RWPE1 (cell line): ENCODE measurements at regions not wholly inside any gene's neighbourhood (a gene's known extent, or its start where the extent isn't known, plus 50 kb on each side); places are given as distances from the start of the nearest gene placed in this dataset.

ENCODE experiments used
- CTCF ChIA-PET: fragments of 350-600 bp; sonication (Branson Sonifier 250); formaldehyde crosslinking; extraction: SDS; loops from one replicate; lab custom pipeline; 2021; lab: Yijun Ruan, JAX
- POLR2A ChIA-PET: fragments of 400-600 bp; formaldehyde crosslinking; extraction: SDS; loops from one replicate; lab custom pipeline; 2020; ENCODE audit warnings: antibody characterized with exemption; ENCODE audit not compliant: low non-redundant PET; lab: Yijun Ruan, JAX
- DNase-seq: peaks from one replicate; pipeline ENCODE4 v3.0.0; 2012; ENCODE audit warnings: low spot score
- H3K27ac ChIP-seq: fragments of 450-650 bp; 2 replicates; pipeline ENCODE4 v1.5.1; 2017
- TF ChIP-seq, protein P1 (sequence below): fragments of 450-650 bp; conservative IDR thresholded peaks from 2 replicates; pipeline ENCODE4 v1.5.1; 2017; ENCODE audit warnings: low read depth, mild to moderate bottlenecking

DNA sequence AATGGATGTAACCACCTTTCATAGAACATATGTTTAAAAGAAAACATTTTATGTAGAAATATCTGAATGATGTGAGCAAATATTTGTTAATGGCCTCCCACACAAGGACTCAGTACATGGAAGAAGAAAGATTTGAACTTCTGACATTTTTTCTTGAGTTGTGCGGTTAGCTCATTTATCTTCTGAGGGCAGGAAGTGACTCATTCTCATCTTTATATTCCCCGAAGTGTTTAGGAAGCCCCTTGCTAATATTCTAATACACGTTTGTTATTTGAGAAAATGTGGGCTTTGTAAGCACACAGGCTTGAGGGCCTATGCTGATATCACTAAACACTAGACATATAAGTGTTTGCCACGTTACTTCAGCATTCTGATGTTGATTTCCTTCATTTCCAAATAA is 392.5 kb upstream of the PTBP2 start:
- H3K27ac ChIP-seq: no peak overlapping the region
- ChIA-PET POLR2A (no interaction called here), CTCF (no interaction called here)
- no peak for DNase-seq
- TF ChIP-seq, protein P1, sequence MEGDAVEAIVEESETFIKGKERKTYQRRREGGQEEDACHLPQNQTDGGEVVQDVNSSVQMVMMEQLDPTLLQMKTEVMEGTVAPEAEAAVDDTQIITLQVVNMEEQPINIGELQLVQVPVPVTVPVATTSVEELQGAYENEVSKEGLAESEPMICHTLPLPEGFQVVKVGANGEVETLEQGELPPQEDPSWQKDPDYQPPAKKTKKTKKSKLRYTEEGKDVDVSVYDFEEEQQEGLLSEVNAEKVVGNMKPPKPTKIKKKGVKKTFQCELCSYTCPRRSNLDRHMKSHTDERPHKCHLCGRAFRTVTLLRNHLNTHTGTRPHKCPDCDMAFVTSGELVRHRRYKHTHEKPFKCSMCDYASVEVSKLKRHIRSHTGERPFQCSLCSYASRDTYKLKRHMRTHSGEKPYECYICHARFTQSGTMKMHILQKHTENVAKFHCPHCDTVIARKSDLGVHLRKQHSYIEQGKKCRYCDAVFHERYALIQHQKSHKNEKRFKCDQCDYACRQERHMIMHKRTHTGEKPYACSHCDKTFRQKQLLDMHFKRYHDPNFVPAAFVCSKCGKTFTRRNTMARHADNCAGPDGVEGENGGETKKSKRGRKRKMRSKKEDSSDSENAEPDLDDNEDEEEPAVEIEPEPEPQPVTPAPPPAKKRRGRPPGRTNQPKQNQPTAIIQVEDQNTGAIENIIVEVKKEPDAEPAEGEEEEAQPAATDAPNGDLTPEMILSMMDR: no peak

DNA sequence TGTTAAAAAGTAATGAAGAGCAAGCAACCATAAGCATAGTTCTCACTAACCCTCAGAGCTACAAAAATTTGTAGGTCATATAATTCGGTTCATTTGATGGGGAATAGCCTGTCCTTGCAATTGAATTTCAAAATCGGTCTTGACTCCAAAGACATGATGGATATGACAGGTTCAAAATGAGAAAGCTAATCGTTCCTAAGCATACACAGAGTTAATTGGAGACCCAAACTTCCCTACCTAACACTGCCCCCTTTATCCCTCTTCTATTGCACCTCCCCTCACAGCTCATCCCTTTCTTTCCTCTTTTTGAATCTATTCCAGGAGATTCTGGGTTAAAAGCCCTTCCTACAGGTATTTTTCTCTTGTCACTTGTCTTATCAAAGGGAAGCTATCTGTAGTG is 390.0 kb upstream of the PTBP2 start:
- H3K27ac ChIP-seq: no peak overlapping the region
- DNase-seq: no peak
- ChIA-PET CTCF (no interaction called here), POLR2A (no interaction called here)
- TF ChIP-seq, protein P1: no peak

DNA sequence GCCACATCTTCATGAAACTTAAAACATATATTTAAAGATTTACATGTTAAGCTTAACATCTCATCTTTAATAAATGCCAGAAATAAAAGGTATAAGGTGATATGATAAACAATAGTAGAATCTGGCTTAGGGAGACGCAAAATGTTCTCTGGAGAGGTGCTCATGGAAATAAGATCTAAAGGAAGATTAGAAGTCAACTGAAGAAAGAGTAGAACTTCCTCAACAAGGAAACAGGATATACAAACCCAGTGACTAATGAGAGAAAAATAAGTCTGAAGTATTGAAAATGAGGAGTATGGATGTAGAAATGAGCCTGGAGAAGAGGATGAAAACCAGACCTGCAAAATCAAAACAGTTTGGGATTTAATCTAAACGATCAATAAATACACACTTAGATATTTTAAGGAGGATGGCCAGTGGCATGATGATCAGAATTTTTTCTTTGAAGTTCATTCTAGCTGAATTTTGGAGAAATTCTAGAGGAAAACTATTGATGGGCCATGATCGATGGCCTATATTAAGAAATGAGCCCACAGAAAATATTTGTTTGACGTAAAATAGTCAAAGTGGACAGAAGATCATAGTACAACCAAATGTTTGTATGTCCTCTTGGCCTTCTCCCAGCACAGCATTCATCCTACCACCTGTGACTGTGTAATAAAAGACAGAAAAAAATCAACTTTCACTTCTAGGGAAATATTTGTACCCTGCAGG is 387.9 kb upstream of the PTBP2 start:
- ChIA-PET CTCF (no interaction called here), POLR2A (no interaction called here)
- TF ChIP-seq, protein P1: no peak

DNA sequence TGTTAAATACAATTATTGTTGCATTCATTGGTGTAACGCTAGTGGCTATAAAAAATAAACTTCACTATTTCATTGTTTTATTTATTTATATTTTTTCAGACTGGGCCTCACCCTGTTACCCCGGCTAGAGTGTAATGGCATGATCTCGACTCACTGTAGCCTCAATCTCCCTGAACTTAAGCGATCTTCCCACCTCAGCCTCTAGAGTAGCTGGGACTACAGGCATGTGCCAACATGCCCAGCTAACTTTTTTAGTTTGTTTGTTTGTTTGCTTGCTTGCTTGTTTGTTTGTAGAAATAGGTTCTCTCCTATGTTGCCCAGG is 387.4 kb upstream of the PTBP2 start:
- POLR2A ChIA-PET: no interaction called here
- no peak overlapping the region for H3K27ac ChIP-seq
- TF ChIP-seq, protein P1: no peak
- no peak for DNase-seq
- CTCF ChIA-PET: no interaction called here

More for the DNA sequence above, 387.9 kb upstream of the PTBP2 start:
- no peak for DNase-seq
- H3K27ac ChIP-seq: no peak overlapping the region

DNA sequence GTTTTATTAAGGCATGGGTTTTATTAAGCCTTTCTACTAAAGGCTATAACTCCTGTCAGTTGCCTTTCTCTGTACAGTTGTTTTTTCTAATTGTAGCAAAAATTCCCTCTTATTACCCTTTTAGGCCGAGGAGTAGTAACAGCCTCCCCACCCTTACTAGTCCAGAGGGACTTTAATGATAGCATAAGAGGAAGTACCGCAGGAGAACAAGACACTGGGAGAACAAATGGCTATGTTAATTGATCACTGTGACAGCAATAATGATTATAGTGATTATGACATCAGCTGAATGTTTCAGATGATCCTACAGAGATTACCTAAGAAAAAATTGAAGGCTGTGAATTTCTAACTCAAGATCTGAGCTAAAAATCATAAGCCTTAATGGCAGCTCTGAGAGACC is 383.0 kb upstream of the PTBP2 start:
- DNase-seq: no peak
- TF ChIP-seq, protein P1: no peak
- ChIA-PET CTCF (no interaction called here), POLR2A (interaction anchor here (0.5 kb wide), 1 partner anchor 710 kb away, joined by 3 read pairs; no protein-coding TSS in a partner anchor)
- H3K27ac ChIP-seq: no peak overlapping the region

DNA sequence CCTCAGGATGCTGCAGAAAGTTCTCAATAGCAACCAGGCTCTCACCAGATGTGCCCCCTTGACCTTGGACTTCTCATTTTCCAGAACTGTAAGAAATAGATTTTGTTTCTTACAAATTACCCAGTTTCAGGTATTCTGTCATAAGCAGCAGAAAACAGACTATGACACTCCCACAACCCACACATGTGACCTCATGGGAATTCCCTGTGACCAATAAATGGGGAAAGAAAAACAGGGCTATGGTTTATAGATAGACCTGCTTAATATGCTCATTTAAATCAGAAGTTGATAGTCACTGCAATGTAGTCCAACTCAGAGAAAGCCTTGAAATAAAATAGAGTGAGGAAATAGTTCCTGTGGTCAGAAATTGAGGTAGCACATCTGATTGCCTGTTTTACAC is 380.9 kb upstream of the PTBP2 start:
- POLR2A ChIA-PET: no interaction called here
- no peak overlapping the region for H3K27ac ChIP-seq
- DNase-seq: no peak
- CTCF ChIA-PET: no interaction called here
- TF ChIP-seq, protein P1: no peak
